MCF 10A (cell line): ENCODE measurements at regions not wholly inside any gene's neighbourhood (a gene's known extent, or its start where the extent isn't known, plus 50 kb on each side); places are given as distances from the start of the nearest gene placed in this dataset.

Source experiments
- BruUV-seq: library from RNA; stranded (reverse); fragments of 400-500 nt; replicated peaks from 2 replicates; lab custom pipeline; 2021; lab: Mats Ljungman, UMichigan
- CTCF ChIA-PET: fragments of 300-600 bp; sonication (Branson Sonifier 250); formaldehyde crosslinking; extraction: SDS; loops from one replicate; lab custom pipeline; 2021; ENCODE audit warnings: antibody characterized with exemption, inconsistent platforms; lab: Yijun Ruan, JAX
- POLR2A ChIA-PET: fragments of 300-600, 350-650 bp; sonication (Branson Sonifier 250); formaldehyde crosslinking; extraction: SDS; loops from one replicate; lab custom pipeline; 2020; ENCODE audit warnings: antibody characterized with exemption, inconsistent platforms; lab: Yijun Ruan, JAX
- DNase-seq: peaks from one replicate; pipeline ENCODE4 v3.0.0-alpha.2; 2018; ENCODE audit not compliant: unreplicated experiment
- H3K27ac Mint-ChIP-seq: one replicate; pipeline ENCODE4 v1.8.0; 2022; ENCODE audit warnings: mild to moderate bottlenecking, low read depth, mixed read lengths; ENCODE audit not compliant: unreplicated experiment
- H3K27me3 Mint-ChIP-seq: one replicate; pipeline ENCODE4 v1.8.0; 2022; ENCODE audit warnings: mixed read lengths; ENCODE audit not compliant: insufficient read depth, unreplicated experiment
- H3K36me3 Mint-ChIP-seq: one replicate; pipeline ENCODE4 v1.8.0; 2022; ENCODE audit warnings: mild to moderate bottlenecking, moderate library complexity, mixed read lengths; ENCODE audit not compliant: insufficient read depth, unreplicated experiment
- H3K4me1 Mint-ChIP-seq: one replicate; pipeline ENCODE4 v1.8.0; 2022; ENCODE audit warnings: mixed read lengths; ENCODE audit not compliant: insufficient read depth, unreplicated experiment
- H3K4me3 Mint-ChIP-seq: one replicate; pipeline ENCODE4 v1.8.0; 2022; ENCODE audit warnings: mild to moderate bottlenecking, moderate library complexity, mixed read lengths; ENCODE audit not compliant: unreplicated experiment
- H3K9me3 Mint-ChIP-seq: one replicate; pipeline ENCODE4 v1.8.0; 2022; ENCODE audit warnings: mixed read lengths; ENCODE audit not compliant: unreplicated experiment
- intact Hi-C: fragments of 100-400 bp; cut with micrococcal nuclease; formaldehyde crosslinking; loops from 2 replicates; pipeline ENCODE4 v1.14.1; 2022
- TF ChIP-seq, protein P1 (sequence below): fragments of 200-600 bp; IDR thresholded peaks from one replicate; pipeline ENCODE4 v1.8.0; 2022; ENCODE audit warnings: antibody characterized with exemption, mild to moderate bottlenecking; ENCODE audit not compliant: unreplicated experiment

DNA sequence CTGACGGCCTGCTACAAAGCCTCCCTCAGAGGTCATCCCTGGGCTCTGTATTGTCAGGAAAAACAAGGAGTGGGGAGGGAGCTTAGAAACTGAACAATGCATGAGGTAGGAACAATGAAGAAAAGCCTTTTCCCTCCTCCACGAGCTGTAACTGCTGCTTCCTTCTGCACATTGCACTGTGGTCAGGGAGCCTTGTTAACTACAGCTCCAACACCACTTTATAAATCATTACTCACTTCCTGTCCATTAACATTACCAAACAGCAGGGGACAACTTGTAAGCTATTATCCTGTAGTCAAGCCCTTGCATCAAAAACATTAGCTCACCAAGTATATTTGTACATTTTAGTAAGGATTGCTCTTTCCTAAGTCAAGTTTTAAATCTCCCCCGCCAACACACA is 336.0 kb upstream of the NR5A2 start:
- Mint-ChIP-seq H3K27ac (peak overlapping the region; percentile 44), H3K4me3 (no peak overlapping the region), H3K27me3 (no peaks in the 10 kb centered on the region), H3K4me1 (peaks cover 20% of the 10 kb centered on the region), H3K36me3 (no peaks in the 10 kb centered on the region), H3K9me3 (no peaks in the 10 kb centered on the region)
- intact Hi-C loops: no loop called here
- BruUV-seq: no TSS peak
- peak; percentile 83 for DNase-seq
- TF ChIP-seq, protein P1, sequence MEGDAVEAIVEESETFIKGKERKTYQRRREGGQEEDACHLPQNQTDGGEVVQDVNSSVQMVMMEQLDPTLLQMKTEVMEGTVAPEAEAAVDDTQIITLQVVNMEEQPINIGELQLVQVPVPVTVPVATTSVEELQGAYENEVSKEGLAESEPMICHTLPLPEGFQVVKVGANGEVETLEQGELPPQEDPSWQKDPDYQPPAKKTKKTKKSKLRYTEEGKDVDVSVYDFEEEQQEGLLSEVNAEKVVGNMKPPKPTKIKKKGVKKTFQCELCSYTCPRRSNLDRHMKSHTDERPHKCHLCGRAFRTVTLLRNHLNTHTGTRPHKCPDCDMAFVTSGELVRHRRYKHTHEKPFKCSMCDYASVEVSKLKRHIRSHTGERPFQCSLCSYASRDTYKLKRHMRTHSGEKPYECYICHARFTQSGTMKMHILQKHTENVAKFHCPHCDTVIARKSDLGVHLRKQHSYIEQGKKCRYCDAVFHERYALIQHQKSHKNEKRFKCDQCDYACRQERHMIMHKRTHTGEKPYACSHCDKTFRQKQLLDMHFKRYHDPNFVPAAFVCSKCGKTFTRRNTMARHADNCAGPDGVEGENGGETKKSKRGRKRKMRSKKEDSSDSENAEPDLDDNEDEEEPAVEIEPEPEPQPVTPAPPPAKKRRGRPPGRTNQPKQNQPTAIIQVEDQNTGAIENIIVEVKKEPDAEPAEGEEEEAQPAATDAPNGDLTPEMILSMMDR: no peak
- ChIA-PET POLR2A (interaction anchor here (0.6 to 1.3 kb wide), 4 partner anchors 14 to 388 kb away, joined by 3 to 4 read pairs (median 4); no protein-coding TSS in a partner anchor), CTCF (interaction anchor here (0.6 to 1.4 kb wide), 11 partner anchors 13 to 808 kb away, joined by 3 to 5 read pairs (median 3); no protein-coding TSS in a partner anchor)

DNA sequence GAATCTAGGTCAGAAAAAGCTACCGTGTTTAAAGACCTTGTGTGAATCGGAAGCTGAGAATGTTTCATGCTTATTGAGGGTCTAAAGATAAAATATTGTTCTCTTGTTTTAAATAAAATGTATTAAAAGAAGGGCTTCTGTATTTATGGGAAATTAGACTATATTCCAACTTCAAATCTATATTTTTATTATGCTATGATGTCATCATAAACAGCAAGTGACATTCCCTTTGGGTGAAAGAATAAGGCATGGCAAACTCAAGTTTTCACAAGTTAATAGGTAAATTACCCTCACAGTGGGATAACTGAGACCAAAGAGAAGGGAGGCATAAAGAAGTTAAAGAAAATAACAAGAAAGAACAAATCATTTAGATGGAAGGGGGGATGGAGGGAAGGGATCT is 333.8 kb upstream of the NR5A2 start:
- Mint-ChIP-seq H3K36me3 (no peaks in the 10 kb centered on the region), H3K9me3 (no peaks in the 10 kb centered on the region), H3K27me3 (no peaks in the 10 kb centered on the region), H3K27ac (no peak overlapping the region), H3K4me3 (no peak overlapping the region), H3K4me1 (peaks cover 10% of the 10 kb centered on the region)
- no peak for DNase-seq
- ChIA-PET CTCF (interaction anchor here (0.7 to 2.1 kb wide), 4 partner anchors 9 to 674 kb away, joined by 3 to 6 read pairs (median 4); no protein-coding TSS in a partner anchor), POLR2A (interaction anchor here (0.6 kb wide), 1 partner anchor 388 kb away, joined by 6 read pairs; no protein-coding TSS in a partner anchor)
- BruUV-seq: no TSS peak
- intact Hi-C loops: no loop called here
- TF ChIP-seq, protein P1: no peak

DNA sequence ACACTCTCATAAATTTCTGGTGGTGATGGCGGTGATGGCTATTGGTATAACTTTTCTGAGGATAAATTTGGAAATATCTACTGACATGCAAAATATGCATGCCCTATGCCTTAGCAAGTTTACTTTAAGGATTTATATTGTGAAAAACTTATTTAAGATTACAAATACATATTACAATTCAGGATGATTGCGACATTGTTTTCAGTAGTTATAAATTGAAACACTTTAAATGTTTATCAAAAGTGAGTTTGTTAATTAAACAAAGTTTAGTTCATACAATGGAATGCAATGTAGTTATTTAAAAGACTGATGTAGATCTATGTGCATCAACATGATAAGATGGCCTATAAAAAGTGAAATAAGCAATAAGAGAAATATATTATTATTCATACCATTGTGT is 331.3 kb upstream of the NR5A2 start:
- Mint-ChIP-seq H3K36me3 (no peaks in the 10 kb centered on the region), H3K27ac (no peak overlapping the region), H3K27me3 (no peaks in the 10 kb centered on the region), H3K4me3 (no peak overlapping the region), H3K9me3 (no peaks in the 10 kb centered on the region), H3K4me1 (peaks cover 9% of the 10 kb centered on the region)
- no TSS peak for BruUV-seq
- DNase-seq: no peak
- POLR2A ChIA-PET: no interaction called here
- intact Hi-C loops: no loop called here
- CTCF ChIA-PET: interaction anchor here (0.6 kb wide), 1 partner anchor 798 kb away, joined by 3 read pairs; no protein-coding TSS in a partner anchor
- TF ChIP-seq, protein P1: no peak

DNA sequence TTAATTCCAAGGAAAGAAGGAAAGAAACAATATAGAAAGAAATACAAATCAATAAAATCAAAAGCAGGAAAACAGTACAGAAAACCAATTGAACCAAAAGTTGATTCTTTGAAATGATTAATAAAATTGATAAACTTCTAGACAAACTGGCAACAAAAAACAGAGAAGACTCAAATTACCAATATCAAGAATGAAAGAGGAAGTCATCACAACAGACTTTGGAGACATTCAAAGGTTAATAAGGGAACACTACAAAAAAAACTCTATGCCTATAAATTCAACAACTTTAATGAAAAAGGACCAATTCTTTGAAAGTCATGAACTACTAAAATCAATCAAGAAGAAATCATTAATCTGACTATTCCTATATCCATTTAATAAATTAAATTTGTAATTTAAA is 329.3 kb upstream of the NR5A2 start:
- no peaks in the 10 kb centered on the region for H3K36me3 Mint-ChIP-seq
- ChIA-PET CTCF (no interaction called here), POLR2A (no interaction called here)
- DNase-seq: no peak
- intact Hi-C loops: no loop called here
- BruUV-seq: no TSS peak
- H3K4me1 Mint-ChIP-seq: no peaks in the 10 kb centered on the region
- H3K27me3 Mint-ChIP-seq: no peaks in the 10 kb centered on the region
- H3K27ac Mint-ChIP-seq: no peak overlapping the region
- no peaks in the 10 kb centered on the region for H3K9me3 Mint-ChIP-seq
- H3K4me3 Mint-ChIP-seq: no peak overlapping the region
- TF ChIP-seq, protein P1: no peak
